H1 (cell line): ENCODE measurements at regions not wholly inside any gene's neighbourhood (a gene's known extent, or its start where the extent isn't known, plus 50 kb on each side); places are given as distances from the start of the nearest gene placed in this dataset.

Experiments used
- CTCF ChIA-PET: fragments of 300-600 bp; sonication (Branson Sonifier 250); formaldehyde crosslinking; loops from one replicate; lab custom pipeline; 2021; ENCODE audit not compliant: partially characterized antibody; lab: Charles Lee
- POLR2A ChIA-PET: fragments of 300-600 bp; sonication (Branson Sonifier 250); formaldehyde crosslinking; loops from one replicate; lab custom pipeline; 2021; ENCODE audit warnings: inconsistent platforms; ENCODE audit not compliant: partially characterized antibody; lab: Charles Lee
- DNase-seq, 2 experiments: peaks; one replicate each; pipeline versions ENCODE4 v3.0.0 to v3.0.0-alpha.2; 2010 to 2022; ENCODE audit warnings: low spot score in 2 of 2, low read depth in 1 of 2, mixed read lengths in 1 of 2
- FAIRE-seq: peaks from 2 replicates; lab custom pipeline; 2011; peaks lifted over from hg19 to GRCh38; lab: Jason Lieb, UNC
- H2AFZ ChIP-seq: 2 replicates; pipeline ENCODE4 v1.8.1; 2012; ENCODE audit warnings: low read length, inconsistent platforms
- H2AK5ac ChIP-seq: 2 replicates; pipeline ENCODE4 v1.6.1; 2013; ENCODE audit warnings: low read depth, low read length
- H2BK120ac ChIP-seq: replicated peaks from 2 replicates; pipeline ENCODE3; 2013; ENCODE audit warnings: low read depth, low read length, inconsistent platforms
- H2BK12ac ChIP-seq: 2 replicates; pipeline ENCODE4 v1.6.1; 2013; ENCODE audit warnings: low read depth, low read length
- H2BK15ac ChIP-seq: 2 replicates; pipeline ENCODE4 v1.6.1; 2013; ENCODE audit warnings: low read length
- H2BK20ac ChIP-seq: 2 replicates; pipeline ENCODE4 v1.6.1; 2013; ENCODE audit warnings: low read length
- H2BK5ac ChIP-seq: 2 replicates; pipeline ENCODE4 v1.6.1; 2013; ENCODE audit warnings: low read depth, low read length
- H3K14ac ChIP-seq: 2 replicates; pipeline ENCODE4 v1.6.1; 2013; ENCODE audit warnings: inconsistent platforms; ENCODE audit not compliant: insufficient read length
- H3K18ac ChIP-seq: 2 replicates; pipeline ENCODE4 v1.6.1; 2013; ENCODE audit warnings: low read length; ENCODE audit errors: extremely low read depth
- H3K23ac ChIP-seq: 2 replicates; pipeline ENCODE4 v1.6.1; 2013; ENCODE audit warnings: inconsistent platforms; ENCODE audit not compliant: insufficient read length
- H3K23me2 ChIP-seq: 2 replicates; pipeline ENCODE4 v1.6.1; 2013; ENCODE audit warnings: low read depth, low read length
- H3K27ac ChIP-seq: 2 replicates; pipeline ENCODE4 v1.6.1; 2011; ENCODE audit warnings: low read depth, low read length, inconsistent platforms
- H3K27me3 ChIP-seq, 4 experiments: replicated peaks in 1 of 4; 1 replicate in 1 of 4; 2 replicates in 3 of 4; pipeline versions ENCODE4 v1.6.1 to v1.8.1; 2011 to 2013; ENCODE audit warnings: low read length in 3 of 4, mild to moderate bottlenecking in 3 of 4, inconsistent platforms in 2 of 4, mixed read lengths in 2 of 4, moderate library complexity in 1 of 4; ENCODE audit not compliant: control insufficient read depth in 3 of 4, insufficient read depth in 3 of 4; ENCODE audit errors: extremely low read depth in 1 of 4
- H3K36me3 ChIP-seq, 4 experiments: 2 replicates each; pipeline versions ENCODE4 v1.6.1 to v1.8.1; 2011 to 2013; ENCODE audit warnings: mild to moderate bottlenecking in 4 of 4, low read length in 3 of 4, moderate library complexity in 2 of 4, control low read depth in 1 of 4, inconsistent platforms in 1 of 4; ENCODE audit not compliant: insufficient read depth in 4 of 4, control insufficient read depth in 2 of 4
- H3K4ac ChIP-seq: replicated peaks from 2 replicates; pipeline ENCODE3; 2013; ENCODE audit warnings: low read length, low read depth, mixed read lengths, inconsistent platforms; ENCODE audit not compliant: insufficient read length
- H3K4me1 ChIP-seq, 4 experiments: replicated peaks in 1 of 4; 1 replicate in 1 of 4; 2 replicates in 3 of 4; pipeline versions ENCODE4 v1.6.1 to v1.8.1; 2011 to 2013; ENCODE audit warnings: low read length in 3 of 4, inconsistent platforms in 2 of 4, mixed read lengths in 1 of 4; ENCODE audit not compliant: insufficient read depth in 4 of 4, control insufficient read depth in 3 of 4
- H3K4me2 ChIP-seq, 2 experiments: 2 replicates each; pipeline versions ENCODE4 v1.6.1 to v1.8.1; 2011 to 2013; ENCODE audit warnings: low read depth in 2 of 2, low read length in 2 of 2, control low read depth in 1 of 2, inconsistent platforms in 1 of 2, mild to moderate bottlenecking in 1 of 2; ENCODE audit not compliant: insufficient read depth in 1 of 2
- H3K4me3 ChIP-seq, 4 experiments: fragments of 200-600, 300-600 bp in 1 of 4; sonication (generic), shearing (Covaris generic), sonication (Bioruptor Twin) in 1 of 4; 2 replicates each; pipeline versions ENCODE4 v1.5.1 to v1.8.1; 2011 to 2016; ENCODE audit warnings: low read length in 4 of 4, low read depth in 3 of 4, control low read depth in 2 of 4, inconsistent platforms in 2 of 4, mild to moderate bottlenecking in 2 of 4, mixed read lengths in 1 of 4, moderate library complexity in 1 of 4; ENCODE audit not compliant: insufficient read depth in 2 of 4; ENCODE audit errors: extremely low read depth in 1 of 4
- H3K56ac ChIP-seq: replicated peaks from 2 replicates; pipeline ENCODE3; 2013; ENCODE audit warnings: low read depth, mild to moderate bottlenecking, mixed read lengths, low read length, inconsistent platforms; ENCODE audit not compliant: insufficient read length
- H3K79me1 ChIP-seq: 2 replicates; pipeline ENCODE4 v1.6.1; 2013; ENCODE audit warnings: low read depth, low read length, control low read depth
- H3K79me2 ChIP-seq, 2 experiments: 2 replicates each; pipeline versions ENCODE4 v1.6.1 to v1.8.1; 2012 to 2013; ENCODE audit warnings: low read length in 2 of 2, mild to moderate bottlenecking in 2 of 2, inconsistent platforms in 1 of 2; ENCODE audit not compliant: insufficient read depth in 2 of 2, control insufficient read depth in 1 of 2
- H3K9ac ChIP-seq, 4 experiments: replicated peaks in 1 of 4; 1 replicate in 1 of 4; 2 replicates in 3 of 4; pipeline versions ENCODE4 v1.6.1 to v1.8.1; 2011 to 2013; ENCODE audit warnings: low read depth in 3 of 4, low read length in 3 of 4, control low read depth in 2 of 4, mild to moderate bottlenecking in 2 of 4, moderate library complexity in 2 of 4, inconsistent platforms in 1 of 4; ENCODE audit errors: extremely low read depth in 1 of 4
- H3K9me3 ChIP-seq, 2 experiments: 2 replicates each; pipeline versions ENCODE4 v1.6.1 to v1.8.1; 2012 to 2013; ENCODE audit warnings: mild to moderate bottlenecking in 2 of 2, moderate library complexity in 2 of 2, control low read depth in 1 of 2, inconsistent platforms in 1 of 2, low read depth in 1 of 2, low read length in 1 of 2, mixed read lengths in 1 of 2; ENCODE audit not compliant: insufficient read depth in 2 of 2
- H4K20me1 ChIP-seq, 2 experiments: replicated peaks in 1 of 2; 2 replicates each; pipeline versions ENCODE3 to v1.8.1; 2011 to 2013; ENCODE audit warnings: inconsistent platforms in 2 of 2, low read length in 2 of 2, mild to moderate bottlenecking in 1 of 2; ENCODE audit not compliant: insufficient read depth in 2 of 2, control insufficient read depth in 1 of 2
- H4K5ac ChIP-seq: 2 replicates; pipeline ENCODE4 v1.6.1; 2013; ENCODE audit warnings: low read length, low read depth, mixed read lengths, inconsistent platforms; ENCODE audit not compliant: insufficient read length
- H4K8ac ChIP-seq: 2 replicates; pipeline ENCODE4 v1.8.0; 2013; ENCODE audit warnings: mild to moderate bottlenecking, moderate library complexity, low read length, inconsistent platforms; ENCODE audit not compliant: insufficient read depth; ENCODE audit errors: extremely low read depth
- H4K91ac ChIP-seq: replicated peaks from 2 replicates; pipeline ENCODE3; 2013; ENCODE audit warnings: low read length, mixed read lengths, inconsistent platforms; ENCODE audit not compliant: insufficient read length
- BCL11A ChIP-seq, 2 experiments: IDR thresholded peaks; one replicate each; pipeline ENCODE4 v1.6.1; 2011; ENCODE audit warnings: low read depth in 2 of 2, low read length in 2 of 2, mild to moderate bottlenecking in 2 of 2
- CBX5 ChIP-seq: fragments of 300-800, 300-1000 bp; sonication (generic); IDR thresholded peaks from 2 replicates; pipeline ENCODE4 v1.7.1; 2016; ENCODE audit warnings: antibody characterized with exemption, low read length, low read depth
- CHD2 ChIP-seq: IDR thresholded peaks from 2 replicates; pipeline ENCODE4 v1.6.1; 2012; ENCODE audit warnings: low read length, improper control_type of control experiment
- CREB1 ChIP-seq: IDR thresholded peaks from 2 replicates; pipeline ENCODE4 v1.6.1; 2012; ENCODE audit warnings: inconsistent platforms
- EGR1 ChIP-seq: IDR thresholded peaks from 2 replicates; pipeline ENCODE4 v1.6.1; 2011; ENCODE audit warnings: low read depth, low read length, borderline replicate concordance
- HDAC6 ChIP-seq: IDR thresholded peaks from one replicate; pipeline ENCODE4 v1.7.1; 2012; ENCODE audit warnings: low read depth, mild to moderate bottlenecking, inconsistent platforms, low read length, moderate library complexity
- JUND ChIP-seq: IDR thresholded peaks from 2 replicates; pipeline ENCODE4 v1.6.1; 2011; ENCODE audit warnings: mild to moderate bottlenecking, improper control_type of control experiment, low read length
- MAX ChIP-seq: IDR thresholded peaks from 2 replicates; pipeline ENCODE4 v1.6.1; 2012; ENCODE audit warnings: inconsistent platforms
- RAD21 ChIP-seq, 2 experiments: IDR thresholded peaks in 1 of 2; conservative IDR thresholded peaks in 1 of 2; 2 replicates each; pipeline ENCODE4 v1.6.1; 2011; ENCODE audit warnings: low read depth in 2 of 2, low read length in 2 of 2, improper control_type of control experiment in 1 of 2, inconsistent platforms in 1 of 2, mild to moderate bottlenecking in 1 of 2, moderate library complexity in 1 of 2
- RXRA ChIP-seq: IDR thresholded peaks from 2 replicates; pipeline ENCODE4 v1.6.1; 2011; ENCODE audit warnings: low read depth, mild to moderate bottlenecking, low read length, moderate library complexity; ENCODE audit not compliant: insufficient read depth
- SAP30 ChIP-seq: fragments of 300-600 bp; sonication (generic); IDR thresholded peaks from 2 replicates; pipeline ENCODE4 v1.7.1; 2012; ENCODE audit warnings: low read length, moderate library complexity, mild to moderate bottlenecking, inconsistent platforms; ENCODE audit not compliant: insufficient read depth, insufficient replicate concordance
- SIN3A ChIP-seq, 2 experiments: IDR thresholded peaks in 1 of 2; conservative IDR thresholded peaks in 1 of 2; 2 replicates each; pipeline ENCODE4 v1.6.1; 2011 to 2012; ENCODE audit warnings: low read length in 2 of 2, improper control_type of control experiment in 1 of 2, low read depth in 1 of 2, mild to moderate bottlenecking in 1 of 2
- SIX5 ChIP-seq: IDR thresholded peaks from 2 replicates; pipeline ENCODE4 v1.6.1; 2011; ENCODE audit warnings: mild to moderate bottlenecking, low read depth, low read length
- TEAD4 ChIP-seq: IDR thresholded peaks from 2 replicates; pipeline ENCODE4 v1.6.1; 2012; ENCODE audit warnings: low read depth, low read length, inconsistent platforms, mixed read lengths
- ZNF274 ChIP-seq: IDR thresholded peaks from 2 replicates; pipeline ENCODE4 v1.7.0; 2012; ENCODE audit warnings: low read length, borderline replicate concordance; ENCODE audit errors: extremely low read depth
- WGBS, 2 experiments: shearing (Covaris generic) in 1 of 2; methylation state at CpG; one replicate each; pipeline versions ENCODE4 v1.1.6 to v1.1.7; 2013 to 2015; ENCODE audit warnings: low lambda C conversion rate in 2 of 2, mixed read lengths in 2 of 2, inconsistent platforms in 1 of 2, low coverage in 1 of 2, missing lambda C conversion rate in 1 of 2; ENCODE audit not compliant: insufficient replicate concordance in 2 of 2, insufficient coverage in 1 of 2, insufficient read length in 1 of 2; ENCODE audit errors: extremely low coverage in 1 of 2, missing lambda C conversion rate in 1 of 2; 5-methylcytosine and 5-hydroxymethylcytosine counted together

DNA sequence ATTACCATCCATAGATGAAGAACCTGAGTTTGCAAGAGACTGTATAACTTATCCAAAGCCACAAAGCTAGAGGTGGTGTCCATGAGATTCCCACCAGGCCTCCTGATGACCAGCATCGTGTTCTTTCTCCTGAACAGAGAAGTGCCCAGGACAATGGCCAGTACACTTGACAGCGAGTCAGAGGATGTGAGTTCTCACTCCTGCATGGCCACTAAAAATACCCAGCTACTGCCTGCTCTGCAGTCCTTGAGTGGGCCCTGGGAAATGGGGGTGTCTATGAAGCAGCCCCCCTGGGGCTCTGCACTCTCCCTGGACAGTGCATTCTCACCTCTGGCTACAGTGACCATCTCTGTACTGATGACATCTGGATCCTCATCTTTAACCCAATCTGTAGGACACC lies 201.2 kb downstream of the RPLP1 start:
- H4K20me1 ChIP-seq, result no peaks in the 10 kb centered on the region
- no peaks in the 10 kb centered on the region for H3K27me3 ChIP-seq
- TF ChIP-seq RXRA (no peak), SAP30 (no peak), ZNF274 (no peak), MAX (no peak), HDAC6 (no peak), CHD2 (no peak), TEAD4 (no peak), SIX5 (no peak), CREB1 (no peak), JUND (no peak), BCL11A (IDR thresholded peaks at IDR 0.05; ENCODE audit: low read depth in 2 of 2, low read length in 2 of 2) (no peak), SIN3A (conservative IDR thresholded peaks at IDR 0.05 in 1 of 2, IDR thresholded peaks at IDR 0.05 in 1 of 2; ENCODE audit: low read depth in 1 of 2, low read length in 2 of 2) (no peak), RAD21 (IDR thresholded peaks at IDR 0.05 in 1 of 2, conservative IDR thresholded peaks at IDR 0.05 in 1 of 2; ENCODE audit: low read depth in 2 of 2, low read length in 2 of 2) (no peak), EGR1 (no peak), CBX5 (no peak)
- TF ChIP-seq, all 59 proteins: peak for 0
- Histone ChIP-seq H3K4ac (no peak overlapping the region), H2AK5ac (no peak overlapping the region), H3K9me3 (no peaks in the 10 kb centered on the region), H3K79me2 (no peaks in the 10 kb centered on the region), H2BK5ac (no peak overlapping the region), H3K4me2 (no peak overlapping the region), H3K56ac (no peak overlapping the region), H4K5ac (no peak overlapping the region), H4K91ac (no peak overlapping the region), H3K18ac (no peak overlapping the region), H3K36me3 (no peaks in the 10 kb centered on the region), H2BK20ac (no peak overlapping the region), H3K23me2 (no peaks in the 10 kb centered on the region; the same call in 1 of the 2 replicates), H3K14ac (no peak overlapping the region), H2BK12ac (0 out of 2 replicates have a peak overlapping the region, but pooled peaks have one; percentile 10), H2BK120ac (no peak overlapping the region), H3K4me3 (no peak overlapping the region), H3K27ac (no peak overlapping the region), H3K9ac (no peak overlapping the region), H4K8ac (no peak overlapping the region), H2BK15ac (no peak overlapping the region), H2AFZ (no peak overlapping the region), H3K79me1 (no peaks in the 10 kb centered on the region), H3K4me1 (peaks cover 4 to 8% (median 7%) of the 10 kb centered on the region in 4 experiments), H3K23ac (no peak overlapping the region)
- DNase-seq (no peak), FAIRE-seq (no peak)
- ChIA-PET CTCF (interaction anchor here (1.0 to 1.5 kb wide), 6 partner anchors 10 to 175 kb away, joined by 3 to 5 read pairs (median 3); no protein-coding TSS in a partner anchor), POLR2A (no interaction called here)
- WGBS, 2 experiments, result 88% methylated on average over 2 of the region's 2 CpGs; no CpG with 5 or more reads in 1 of the 2 experiments
